Liver (tissue), 3 donors: ENCODE measurements at regions not wholly inside any gene's neighbourhood (a gene's known extent, or its start where the extent isn't known, plus 50 kb on each side); places are given as distances from the start of the nearest gene placed in this dataset.

Experiments used
- EGR1 ChIP-seq, 2 donors: IDR thresholded peaks; 2 replicates each; pipeline ENCODE4 v1.6.1; 2016 to 2018; ENCODE audit warnings: antibody characterized with exemption in 2 of 2, low read depth in 2 of 2
- GABPA ChIP-seq, 2 donors: IDR thresholded peaks in 1 of 2; conservative IDR thresholded peaks in 1 of 2; 2 replicates each; pipeline ENCODE4 v1.6.1; 2016; ENCODE audit warnings: antibody characterized with exemption in 2 of 2, mild to moderate bottlenecking in 1 of 2, moderate library complexity in 1 of 2
- HNF4A ChIP-seq, 2 donors: conservative IDR thresholded peaks; 2 replicates each; pipeline ENCODE4 v1.6.1; 2016; ENCODE audit warnings: antibody characterized with exemption in 2 of 2, mild to moderate bottlenecking in 2 of 2
- JUND ChIP-seq, 2 donors: IDR thresholded peaks; 2 replicates each; pipeline ENCODE4 v1.6.1; 2016; ENCODE audit warnings: antibody characterized with exemption in 2 of 2
- RAD21 ChIP-seq, 2 donors: IDR thresholded peaks; 2 replicates each; pipeline ENCODE4 v1.6.1; 2016; ENCODE audit warnings: antibody characterized with exemption in 2 of 2, mild to moderate bottlenecking in 2 of 2
- SP1 ChIP-seq: IDR thresholded peaks from 2 replicates; pipeline ENCODE4 v1.6.1; 2018; ENCODE audit warnings: antibody characterized with exemption, mild to moderate bottlenecking
- TAF1 ChIP-seq: conservative IDR thresholded peaks from 2 replicates; pipeline ENCODE4 v1.6.1; 2016; ENCODE audit warnings: antibody characterized with exemption, mild to moderate bottlenecking
- YY1 ChIP-seq: IDR thresholded peaks from 2 replicates; pipeline ENCODE4 v1.6.1; 2016; ENCODE audit warnings: antibody characterized with exemption, mild to moderate bottlenecking
- TF ChIP-seq, protein P1 (sequence below): fragments of 150-350 bp; IDR thresholded peaks from 2 replicates; pipeline ENCODE4 v1.5.1; 2017; ENCODE audit warnings: improper control_type of control experiment, low read depth, low read length; ENCODE audit not compliant: missing input control
- TF ChIP-seq, protein P2 (sequence below): IDR thresholded peaks from 2 replicates; pipeline ENCODE4 v1.6.1; 2016; ENCODE audit warnings: antibody characterized with exemption
- TF ChIP-seq, protein P3 (sequence below): IDR thresholded peaks from 2 replicates; pipeline ENCODE4 v1.6.1; 2016; ENCODE audit warnings: antibody characterized with exemption, mild to moderate bottlenecking
- TF ChIP-seq, protein P4 (sequence below): IDR thresholded peaks from 2 replicates; pipeline ENCODE4 v1.6.1; 2016; ENCODE audit warnings: antibody characterized with exemption
- TF ChIP-seq, protein P5 (sequence below): IDR thresholded peaks from 2 replicates; pipeline ENCODE4 v1.6.1; 2016; ENCODE audit warnings: antibody characterized with exemption
- donor health status: healthy.
- donor health status: healthy.

DNA sequence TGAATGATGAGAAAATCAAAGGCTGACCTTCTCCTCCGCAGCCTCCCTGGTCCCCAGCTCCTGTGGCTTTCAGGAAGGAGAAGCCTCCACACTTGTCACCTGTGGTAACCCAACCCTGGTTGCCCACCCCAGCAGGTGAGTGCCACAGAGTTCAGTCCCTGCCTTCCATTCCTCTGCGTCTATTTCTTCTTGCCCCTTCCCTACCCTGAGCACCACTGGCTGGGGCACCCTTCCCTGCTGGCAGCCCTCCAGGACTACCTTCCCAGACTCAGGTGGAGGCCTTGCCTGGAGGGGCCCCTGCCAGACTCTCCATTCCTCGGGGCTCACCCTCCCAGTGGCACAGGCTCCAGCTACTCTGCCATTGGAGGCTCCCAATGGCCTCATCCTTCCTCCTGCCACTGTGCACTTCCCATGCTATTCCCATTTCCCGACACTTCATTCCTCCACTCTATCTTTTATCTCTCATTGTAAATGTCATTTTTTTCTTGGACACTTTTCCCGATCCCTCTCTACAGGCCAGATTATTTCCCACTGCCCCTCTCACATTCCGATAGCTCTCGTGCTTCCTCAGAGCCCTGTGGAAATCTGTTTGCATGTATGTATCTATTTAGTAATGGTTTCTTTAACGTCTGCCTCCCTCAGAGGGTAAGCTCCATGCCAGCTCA lies 90.6 kb upstream of the PCBD1 start:
- TF ChIP-seq, protein P1, sequence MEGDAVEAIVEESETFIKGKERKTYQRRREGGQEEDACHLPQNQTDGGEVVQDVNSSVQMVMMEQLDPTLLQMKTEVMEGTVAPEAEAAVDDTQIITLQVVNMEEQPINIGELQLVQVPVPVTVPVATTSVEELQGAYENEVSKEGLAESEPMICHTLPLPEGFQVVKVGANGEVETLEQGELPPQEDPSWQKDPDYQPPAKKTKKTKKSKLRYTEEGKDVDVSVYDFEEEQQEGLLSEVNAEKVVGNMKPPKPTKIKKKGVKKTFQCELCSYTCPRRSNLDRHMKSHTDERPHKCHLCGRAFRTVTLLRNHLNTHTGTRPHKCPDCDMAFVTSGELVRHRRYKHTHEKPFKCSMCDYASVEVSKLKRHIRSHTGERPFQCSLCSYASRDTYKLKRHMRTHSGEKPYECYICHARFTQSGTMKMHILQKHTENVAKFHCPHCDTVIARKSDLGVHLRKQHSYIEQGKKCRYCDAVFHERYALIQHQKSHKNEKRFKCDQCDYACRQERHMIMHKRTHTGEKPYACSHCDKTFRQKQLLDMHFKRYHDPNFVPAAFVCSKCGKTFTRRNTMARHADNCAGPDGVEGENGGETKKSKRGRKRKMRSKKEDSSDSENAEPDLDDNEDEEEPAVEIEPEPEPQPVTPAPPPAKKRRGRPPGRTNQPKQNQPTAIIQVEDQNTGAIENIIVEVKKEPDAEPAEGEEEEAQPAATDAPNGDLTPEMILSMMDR: no peak
- TF ChIP-seq, protein P2, sequence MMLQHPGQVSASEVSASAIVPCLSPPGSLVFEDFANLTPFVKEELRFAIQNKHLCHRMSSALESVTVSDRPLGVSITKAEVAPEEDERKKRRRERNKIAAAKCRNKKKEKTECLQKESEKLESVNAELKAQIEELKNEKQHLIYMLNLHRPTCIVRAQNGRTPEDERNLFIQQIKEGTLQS: no peak
- TF ChIP-seq SP1: no peak
- TF ChIP-seq, protein P3, sequence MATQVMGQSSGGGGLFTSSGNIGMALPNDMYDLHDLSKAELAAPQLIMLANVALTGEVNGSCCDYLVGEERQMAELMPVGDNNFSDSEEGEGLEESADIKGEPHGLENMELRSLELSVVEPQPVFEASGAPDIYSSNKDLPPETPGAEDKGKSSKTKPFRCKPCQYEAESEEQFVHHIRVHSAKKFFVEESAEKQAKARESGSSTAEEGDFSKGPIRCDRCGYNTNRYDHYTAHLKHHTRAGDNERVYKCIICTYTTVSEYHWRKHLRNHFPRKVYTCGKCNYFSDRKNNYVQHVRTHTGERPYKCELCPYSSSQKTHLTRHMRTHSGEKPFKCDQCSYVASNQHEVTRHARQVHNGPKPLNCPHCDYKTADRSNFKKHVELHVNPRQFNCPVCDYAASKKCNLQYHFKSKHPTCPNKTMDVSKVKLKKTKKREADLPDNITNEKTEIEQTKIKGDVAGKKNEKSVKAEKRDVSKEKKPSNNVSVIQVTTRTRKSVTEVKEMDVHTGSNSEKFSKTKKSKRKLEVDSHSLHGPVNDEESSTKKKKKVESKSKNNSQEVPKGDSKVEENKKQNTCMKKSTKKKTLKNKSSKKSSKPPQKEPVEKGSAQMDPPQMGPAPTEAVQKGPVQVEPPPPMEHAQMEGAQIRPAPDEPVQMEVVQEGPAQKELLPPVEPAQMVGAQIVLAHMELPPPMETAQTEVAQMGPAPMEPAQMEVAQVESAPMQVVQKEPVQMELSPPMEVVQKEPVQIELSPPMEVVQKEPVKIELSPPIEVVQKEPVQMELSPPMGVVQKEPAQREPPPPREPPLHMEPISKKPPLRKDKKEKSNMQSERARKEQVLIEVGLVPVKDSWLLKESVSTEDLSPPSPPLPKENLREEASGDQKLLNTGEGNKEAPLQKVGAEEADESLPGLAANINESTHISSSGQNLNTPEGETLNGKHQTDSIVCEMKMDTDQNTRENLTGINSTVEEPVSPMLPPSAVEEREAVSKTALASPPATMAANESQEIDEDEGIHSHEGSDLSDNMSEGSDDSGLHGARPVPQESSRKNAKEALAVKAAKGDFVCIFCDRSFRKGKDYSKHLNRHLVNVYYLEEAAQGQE: no peak
- no peak for TF ChIP-seq TAF1
- no peak for TF ChIP-seq EGR1 (IDR thresholded peaks at IDR 0.05; ENCODE audit: low read depth in 2 of 2)
- no peak for TF ChIP-seq YY1
- TF ChIP-seq GABPA (IDR thresholded peaks at IDR 0.05 in 1 of 2, conservative IDR thresholded peaks at IDR 0.05 in 1 of 2): no peak
- no peak for TF ChIP-seq JUND (IDR thresholded peaks at IDR 0.05)
- TF ChIP-seq, protein P4, sequence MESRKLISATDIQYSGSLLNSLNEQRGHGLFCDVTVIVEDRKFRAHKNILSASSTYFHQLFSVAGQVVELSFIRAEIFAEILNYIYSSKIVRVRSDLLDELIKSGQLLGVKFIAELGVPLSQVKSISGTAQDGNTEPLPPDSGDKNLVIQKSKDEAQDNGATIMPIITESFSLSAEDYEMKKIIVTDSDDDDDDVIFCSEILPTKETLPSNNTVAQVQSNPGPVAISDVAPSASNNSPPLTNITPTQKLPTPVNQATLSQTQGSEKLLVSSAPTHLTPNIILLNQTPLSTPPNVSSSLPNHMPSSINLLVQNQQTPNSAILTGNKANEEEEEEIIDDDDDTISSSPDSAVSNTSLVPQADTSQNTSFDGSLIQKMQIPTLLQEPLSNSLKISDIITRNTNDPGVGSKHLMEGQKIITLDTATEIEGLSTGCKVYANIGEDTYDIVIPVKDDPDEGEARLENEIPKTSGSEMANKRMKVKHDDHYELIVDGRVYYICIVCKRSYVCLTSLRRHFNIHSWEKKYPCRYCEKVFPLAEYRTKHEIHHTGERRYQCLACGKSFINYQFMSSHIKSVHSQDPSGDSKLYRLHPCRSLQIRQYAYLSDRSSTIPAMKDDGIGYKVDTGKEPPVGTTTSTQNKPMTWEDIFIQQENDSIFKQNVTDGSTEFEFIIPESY: no peak
- TF ChIP-seq, protein P5, sequence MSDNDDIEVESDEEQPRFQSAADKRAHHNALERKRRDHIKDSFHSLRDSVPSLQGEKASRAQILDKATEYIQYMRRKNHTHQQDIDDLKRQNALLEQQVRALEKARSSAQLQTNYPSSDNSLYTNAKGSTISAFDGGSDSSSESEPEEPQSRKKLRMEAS: no peak
- no peak for TF ChIP-seq RAD21 (IDR thresholded peaks at IDR 0.05)
- TF ChIP-seq HNF4A (conservative IDR thresholded peaks at IDR 0.05): no peak
